ENCODE measurements at regions not wholly inside any gene's neighbourhood (a gene's known extent, or its start where the extent isn't known, plus 50 kb on each side); places are given as distances from the start of the nearest gene placed in this dataset.

GRCh38 chr5:26669031-26669430, 369.4 kb downstream of the CDH9 start:
- Histone ChIP-seq H3K79me2 (ENCODE audit: control insufficient read depth, insufficient read depth, low read length) (no peaks in the 10 kb centered on the region), H3K36me3 (ENCODE audit: control insufficient read depth, insufficient read depth, low read length) (no peaks in the 10 kb centered on the region), H2AFZ (ENCODE audit: low read length) (no peak overlapping the region), H3K9ac (ENCODE audit: insufficient read depth, low read length) (no peak overlapping the region), H4K20me1 (ENCODE audit: control insufficient read depth, extremely low read depth, insufficient read depth, low read length) (no peaks in the 10 kb centered on the region), H3K4me2 (ENCODE audit: extremely low read depth, insufficient read depth, low read length) (no peak overlapping the region), H3K27me3 (ENCODE audit: control insufficient read depth, insufficient read depth, low read length) (no peaks in the 10 kb centered on the region), H3K9me3 (ENCODE audit: control insufficient read depth, insufficient read depth, low read depth, low read length) (no peaks in the 10 kb centered on the region), H3K4me3 (replicated peaks in 1 of 4; ENCODE audit: control extremely low read depth in 1 of 4, insufficient read depth in 1 of 4, low read depth in 3 of 4, low read length in 4 of 4) (no peak overlapping the region), H3K4me1 (ENCODE audit: control insufficient read depth, extremely low read depth, insufficient read depth, low read length) (no peaks in the 10 kb centered on the region), H3K27ac (ENCODE audit: insufficient read depth, low read length) (no peak overlapping the region)
- DNase-seq (ENCODE audit: low read depth in 2 of 2): no peak
- no peak for TF ChIP-seq CTCF (conservative IDR thresholded peaks at IDR 0.05 in 1 of 2, IDR thresholded peaks at IDR 0.05 in 1 of 2; ENCODE audit: low read depth in 1 of 2, low read length in 2 of 2)
- TF ChIP-seq EZH2 (IDR thresholded peaks at IDR 0.05; ENCODE audit: low read length, missing control alignments): no peak

- Histone ChIP-seq H3K27me3 (ENCODE audit: control insufficient read depth, insufficient read depth, low read length) (no peaks in the 10 kb centered on the region), H3K9me3 (ENCODE audit: control insufficient read depth, insufficient read depth, low read depth, low read length) (no peaks in the 10 kb centered on the region), H3K79me2 (ENCODE audit: control insufficient read depth, insufficient read depth, low read length) (no peaks in the 10 kb centered on the region), H2AFZ (ENCODE audit: low read length) (no peak overlapping the region), H4K20me1 (ENCODE audit: control insufficient read depth, extremely low read depth, insufficient read depth, low read length) (no peaks in the 10 kb centered on the region), H3K36me3 (ENCODE audit: control insufficient read depth, insufficient read depth, low read length) (no peaks in the 10 kb centered on the region), H3K4me3 (replicated peaks in 1 of 4; ENCODE audit: control extremely low read depth in 1 of 4, insufficient read depth in 1 of 4, low read depth in 3 of 4, low read length in 4 of 4) (no peak overlapping the region), H3K4me1 (ENCODE audit: control insufficient read depth, extremely low read depth, insufficient read depth, low read length) (no peaks in the 10 kb centered on the region), H3K9ac (ENCODE audit: insufficient read depth, low read length) (no peak overlapping the region), H3K4me2 (ENCODE audit: extremely low read depth, insufficient read depth, low read length) (no peak overlapping the region), H3K27ac (ENCODE audit: insufficient read depth, low read length) (no peak overlapping the region)
- TF ChIP-seq EZH2 (IDR thresholded peaks at IDR 0.05; ENCODE audit: low read length, missing control alignments): no peak
- no peak for TF ChIP-seq CTCF (conservative IDR thresholded peaks at IDR 0.05 in 1 of 2, IDR thresholded peaks at IDR 0.05 in 1 of 2; ENCODE audit: low read depth in 1 of 2, low read length in 2 of 2)
- no peak for DNase-seq (ENCODE audit: low read depth in 2 of 2)
These were observed 372.0 kb downstream of the CDH9 start for GRCh38 chr5:26666371-26666770.

- no peaks in the 10 kb centered on the region for H3K27me3 ChIP-seq (ENCODE audit: control insufficient read depth, insufficient read depth, low read length)
- TF ChIP-seq EZH2 (IDR thresholded peaks at IDR 0.05; ENCODE audit: low read length, missing control alignments) (no peak), CTCF (conservative IDR thresholded peaks at IDR 0.05 in 1 of 2, IDR thresholded peaks at IDR 0.05 in 1 of 2; ENCODE audit: low read depth in 1 of 2, low read length in 2 of 2) (no peak)
- DNase-seq (ENCODE audit: low read depth in 2 of 2): no peak
- H3K79me2 ChIP-seq (ENCODE audit: control insufficient read depth, insufficient read depth, low read length): no peaks in the 10 kb centered on the region
- no peak overlapping the region for H3K4me2 ChIP-seq (ENCODE audit: extremely low read depth, insufficient read depth, low read length)
- H2AFZ ChIP-seq (ENCODE audit: low read length): no peak overlapping the region
- no peak overlapping the region for H3K9ac ChIP-seq (ENCODE audit: insufficient read depth, low read length)
- H3K9me3 ChIP-seq (ENCODE audit: control insufficient read depth, insufficient read depth, low read depth, low read length): no peaks in the 10 kb centered on the region
- H4K20me1 ChIP-seq (ENCODE audit: control insufficient read depth, extremely low read depth, insufficient read depth, low read length): no peaks in the 10 kb centered on the region
- H3K4me3 ChIP-seq (replicated peaks in 1 of 4; ENCODE audit: control extremely low read depth in 1 of 4, insufficient read depth in 1 of 4, low read depth in 3 of 4, low read length in 4 of 4): no peak overlapping the region
- H3K36me3 ChIP-seq (ENCODE audit: control insufficient read depth, insufficient read depth, low read length): no peaks in the 10 kb centered on the region
- H3K27ac ChIP-seq (ENCODE audit: insufficient read depth, low read length): no peak overlapping the region
- H3K4me1 ChIP-seq (ENCODE audit: control insufficient read depth, extremely low read depth, insufficient read depth, low read length): no peaks in the 10 kb centered on the region
These were observed 374.9 kb downstream of the CDH9 start for GRCh38 chr5:26663500-26663899.
